ENCODE measurements at regions not wholly inside any gene's neighbourhood (a gene's known extent, or its start where the extent isn't known, plus 50 kb on each side); places are given as distances from the start of the nearest gene placed in this dataset.

- TF ChIP-seq ZBTB1 (CRISPR knock-in tag; IDR thresholded peaks at IDR 0.05; ENCODE audit: borderline replicate concordance) (no peak), ZNF639 (CRISPR knock-in tag; conservative IDR thresholded peaks at IDR 0.05) (no peak), GMEB1 (CRISPR knock-in tag; IDR thresholded peaks at IDR 0.05; ENCODE audit: borderline replicate concordance) (no peak), ATRX (CRISPR knock-in tag; IDR thresholded peaks at IDR 0.05; ENCODE audit: borderline replicate concordance) (no peak), CTCF (CRISPR knock-in tag; IDR thresholded peaks at IDR 0.05) (no peak), ZNF12 (CRISPR knock-in tag; IDR thresholded peaks at IDR 0.05) (no peak), ZNF749 (CRISPR knock-in tag; IDR thresholded peaks at IDR 0.05; ENCODE audit: borderline replicate concordance) (no peak), RAD21 (CRISPR knock-in tag; IDR thresholded peaks at IDR 0.05) (no peak), POLR2A (IDR thresholded peaks at IDR 0.05; ENCODE audit: insufficient read depth in 1 of 2, low read depth in 2 of 2, low read length in 2 of 2) (no peak), NONO (IDR thresholded peaks at IDR 0.05) (no peak), NONO (CRISPR knock-in tag; conservative IDR thresholded peaks at IDR 0.05) (no peak), TGIF2 (CRISPR knock-in tag; IDR thresholded peaks at IDR 0.05) (no peak), SP2 (CRISPR knock-in tag; IDR thresholded peaks at IDR 0.05) (no peak)
Measured at GRCh38 chr4:23194751-23195150, 502.0 kb downstream of the GBA3 start.

Data from HepG2 (cell line).